ENCODE measurements at regions not wholly inside any gene's neighbourhood (a gene's known extent, or its start where the extent isn't known, plus 50 kb on each side); places are given as distances from the start of the nearest gene placed in this dataset.

GRCh38 chr2:43121580-43122314 is 104.7 kb downstream of the ZFP36L2 start:
- DNase-seq (ENCODE audit: low spot score in 2 of 2), result no peak

GRCh38 chr2:43119303-43119702 is 107.1 kb downstream of the ZFP36L2 start:
- no peak overlapping the region for H3K4me3 ChIP-seq
- no peaks in the 10 kb centered on the region for H3K36me3 ChIP-seq
- H3K27me3 ChIP-seq, result no peaks in the 10 kb centered on the region
- peaks cover 0 to 21% (median 4%) of the 10 kb centered on the region in 4 donors for H3K4me1 ChIP-seq
- DNase-seq (ENCODE audit: low spot score in 2 of 2), result no peak
- no peak overlapping the region for H3K27ac ChIP-seq
- no peak for TF ChIP-seq EP300 (IDR thresholded peaks at IDR 0.05)
- TF ChIP-seq CTCF (IDR thresholded peaks at IDR 0.05), result no peak
- TF ChIP-seq POLR2A (IDR thresholded peaks at IDR 0.05), result no peak
- WGBS, 2 donors, result 95 to 100% methylated on average over 1 of the region's 1 CpG
- H3K9me3 ChIP-seq, result peaks cover 0 to 10% (median 0%) of the 10 kb centered on the region in 4 donors

More at GRCh38 chr2:43121580-43122314, 104.7 kb downstream of the ZFP36L2 start:
- Histone ChIP-seq H3K4me3 (no peak overlapping the region), H3K27ac (no peak overlapping the region), H3K27me3 (no peaks in the 10 kb centered on the region), H3K4me1 (peaks cover 0 to 22% (median 0%) of the 10 kb centered on the region in 4 donors), H3K36me3 (no peaks in the 10 kb centered on the region), H3K9me3 (peaks cover 0 to 10% (median 0%) of the 10 kb centered on the region in 4 donors)
- TF ChIP-seq CTCF (IDR thresholded peaks at IDR 0.05), result no peak
- TF ChIP-seq EP300 (IDR thresholded peaks at IDR 0.05), result no peak
- TF ChIP-seq POLR2A (IDR thresholded peaks at IDR 0.05), result no peak
- WGBS, 2 donors, result 78 to 80% methylated on average over 4 of the region's 4 CpGs

- 15 to 62% methylated on average over 2 of the region's 2 CpGs for WGBS, 2 donors
- H3K4me3 ChIP-seq, result no peak overlapping the region
- H3K36me3 ChIP-seq, result no peaks in the 10 kb centered on the region
- H3K9me3 ChIP-seq, result peaks cover 0 to 10% (median 0%) of the 10 kb centered on the region in 4 donors
- DNase-seq (ENCODE audit: low spot score in 2 of 2), result no peak
- TF ChIP-seq CTCF (IDR thresholded peaks at IDR 0.05) (no peak), POLR2A (IDR thresholded peaks at IDR 0.05) (no peak)
- H3K4me1 ChIP-seq, result peaks cover 0 to 25% (median 12%) of the 10 kb centered on the region in 4 donors
- H3K27me3 ChIP-seq, result no peaks in the 10 kb centered on the region
- no peak overlapping the region for H3K27ac ChIP-seq
Measured at GRCh38 chr2:43117521-43118143, 108.8 kb downstream of the ZFP36L2 start.

DNA sequence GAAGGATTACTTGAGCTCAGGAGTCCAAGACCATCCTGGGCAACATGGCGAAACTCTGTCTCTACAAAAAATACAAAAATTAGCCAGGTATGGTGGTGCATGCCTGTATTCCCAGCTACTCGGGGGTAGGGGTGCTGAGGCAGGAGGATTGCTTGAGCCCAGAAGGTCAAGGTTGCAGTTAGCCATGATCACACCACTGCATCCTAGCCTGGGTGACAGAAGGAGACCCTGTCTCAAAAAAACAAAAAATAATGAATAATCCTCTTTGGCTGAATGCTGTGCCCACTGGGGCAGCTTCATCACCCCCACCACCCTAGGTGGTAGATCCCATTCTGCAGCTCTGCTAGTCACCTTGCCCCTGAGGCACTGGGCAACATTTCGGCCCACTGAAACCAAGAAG is 109.4 kb downstream of the ZFP36L2 start:
- peaks cover 0 to 10% (median 0%) of the 10 kb centered on the region in 4 donors for H3K9me3 ChIP-seq
- TF ChIP-seq EP300 (IDR thresholded peaks at IDR 0.05), result no peak
- no peak for TF ChIP-seq POLR2A (IDR thresholded peaks at IDR 0.05)
- TF ChIP-seq CTCF (IDR thresholded peaks at IDR 0.05), result no peak
- no peak overlapping the region for H3K27ac ChIP-seq
- H3K36me3 ChIP-seq, result no peaks in the 10 kb centered on the region
- no peak overlapping the region for H3K4me3 ChIP-seq
- no peak for DNase-seq (ENCODE audit: low spot score in 2 of 2)
- no peaks in the 10 kb centered on the region for H3K27me3 ChIP-seq
- H3K4me1 ChIP-seq, result peaks cover 0 to 30% (median 12%) of the 10 kb centered on the region in 4 donors
- 58 to 96% methylated on average over 3 of the region's 3 CpGs for WGBS, 2 donors

DNA sequence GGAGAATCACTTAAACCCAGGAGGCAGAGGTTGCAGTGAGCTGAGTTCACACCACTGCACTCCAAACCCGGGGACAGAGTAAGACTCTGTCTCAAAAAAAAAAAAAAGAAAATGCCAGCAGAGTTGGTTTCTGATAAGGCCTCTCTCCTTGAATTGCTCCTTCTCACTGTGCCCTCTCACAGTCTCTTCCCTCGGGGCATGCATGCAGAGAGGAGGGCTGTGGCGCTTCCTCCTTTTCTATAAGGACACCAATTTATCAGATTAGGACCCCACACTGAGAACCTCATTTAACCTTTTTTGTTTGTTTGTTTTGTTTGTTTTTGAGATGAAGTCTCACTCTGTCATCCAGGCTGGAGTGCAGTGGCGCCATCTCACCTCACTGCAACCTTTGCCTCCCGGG is 110.5 kb downstream of the ZFP36L2 start:
- Histone ChIP-seq H3K27ac (no peak overlapping the region), H3K36me3 (no peaks in the 10 kb centered on the region), H3K27me3 (no peaks in the 10 kb centered on the region), H3K4me1 (peaks cover 0 to 38% (median 15%) of the 10 kb centered on the region in 4 donors), H3K9me3 (peaks cover 0 to 10% (median 0%) of the 10 kb centered on the region in 4 donors), H3K4me3 (no peak overlapping the region)
- DNase-seq (ENCODE audit: low spot score in 2 of 2), result no peak
- TF ChIP-seq CTCF (IDR thresholded peaks at IDR 0.05), result no peak
- TF ChIP-seq POLR2A (IDR thresholded peaks at IDR 0.05), result no peak
- TF ChIP-seq EP300 (IDR thresholded peaks at IDR 0.05), result no peak
- 79 to 89% methylated on average over 5 of the region's 5 CpGs for WGBS, 2 donors

Measured in tibial nerve (tissue), 4 donors.